HG02852 (cell line): ENCODE measurements at regions not wholly inside any gene's neighbourhood (a gene's known extent, or its start where the extent isn't known, plus 50 kb on each side); places are given as distances from the start of the nearest gene placed in this dataset.

Source experiments
- ATAC-seq: cut with Tn5 transposase; IDR thresholded peaks from one replicate; pipeline ENCODE4 v1.9.1; 2021; ENCODE audit warnings: mild to moderate bottlenecking, moderate library complexity; ENCODE audit not compliant: unreplicated experiment

- ATAC-seq = no peak
Measured at GRCh38 chr9:13990994-13991393, 322.9 kb downstream of the NFIB start.

- no peak for ATAC-seq
Measured at GRCh38 chr9:13990331-13990730, 323.6 kb downstream of the NFIB start.

GRCh38 chr9:13988944-13989343 is 325.0 kb downstream of the NFIB start:
- ATAC-seq = no peak

- ATAC-seq = no peak
Measured at GRCh38 chr9:13983607-13984006, 330.3 kb downstream of the NFIB start.

GRCh38 chr9:13979941-13980318 is 334.0 kb downstream of the NFIB start:
- no peak for ATAC-seq

- no peak for ATAC-seq
Measured at GRCh38 chr9:13975611-13976290, 338.2 kb downstream of the NFIB start.

GRCh38 chr9:13974891-13975290 is 339.1 kb downstream of the NFIB start:
- ATAC-seq = no peak

- no peak for ATAC-seq
Measured at GRCh38 chr9:13971966-13972655, 341.8 kb downstream of the NFIB start.

GRCh38 chr9:13971415-13971814 is 342.5 kb downstream of the NFIB start:
- ATAC-seq = no peak

- no peak for ATAC-seq
Measured at GRCh38 chr9:13970426-13970825, 343.5 kb downstream of the NFIB start.

GRCh38 chr9:13970018-13970417 is 343.9 kb downstream of the NFIB start:
- no peak for ATAC-seq

- ATAC-seq = no peak
Measured at GRCh38 chr9:13967438-13967837, 346.5 kb downstream of the NFIB start.

- ATAC-seq = no peak
Measured at GRCh38 chr9:13967011-13967410, 346.9 kb downstream of the NFIB start.

- ATAC-seq = peak; percentile 73
Measured at GRCh38 chr9:13963005-13963653, 350.8 kb downstream of the NFIB start.

GRCh38 chr9:13962006-13962405 is 351.9 kb downstream of the NFIB start:
- ATAC-seq = no peak

- ATAC-seq = no peak
Measured at GRCh38 chr9:13960011-13960765, 353.8 kb downstream of the NFIB start.

GRCh38 chr9:13958672-13959071 is 355.3 kb downstream of the NFIB start:
- ATAC-seq = no peak

- ATAC-seq = peak; percentile 77
Measured at GRCh38 chr9:13957089-13957488, 356.9 kb downstream of the NFIB start.

GRCh38 chr9:13956107-13956506 is 357.8 kb downstream of the NFIB start:
- no peak for ATAC-seq

- ATAC-seq = no peak
Measured at GRCh38 chr9:13952906-13953305, 361.0 kb downstream of the NFIB start.

- no peak for ATAC-seq
Measured at GRCh38 chr9:13948037-13948436, 365.9 kb downstream of the NFIB start.
